ENCODE measurements at regions not wholly inside any gene's neighbourhood (a gene's known extent, or its start where the extent isn't known, plus 50 kb on each side); places are given as distances from the start of the nearest gene placed in this dataset.

DNA sequence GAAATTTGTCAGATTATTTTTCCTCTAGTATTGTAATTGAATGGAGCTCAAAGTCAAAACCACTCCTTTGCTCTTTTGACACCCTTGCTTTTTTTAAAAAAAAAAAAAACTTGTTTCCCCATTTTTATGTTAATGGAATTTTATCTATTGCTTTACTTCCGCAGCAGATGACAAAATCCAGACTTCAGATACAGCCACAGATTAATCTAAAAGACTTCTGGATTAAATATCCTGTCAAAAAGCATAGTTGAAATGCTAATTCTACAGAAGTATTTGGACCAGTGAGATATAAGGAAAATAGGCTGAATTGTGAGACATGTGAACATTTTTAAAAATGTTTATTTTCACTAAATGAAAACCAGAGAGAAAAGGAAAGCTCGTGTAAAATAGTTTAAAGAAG is 341.4 kb downstream of the BMP2 start:
- TF ChIP-seq EZH2 (optimal IDR thresholded peaks at IDR 0.05; ENCODE audit: low read depth, low read length) (no peak), EZH2phosphoT487 (IDR thresholded peaks at IDR 0.05; ENCODE audit: low read length) (no peak)
- TF ChIP-seq, protein P1, sequence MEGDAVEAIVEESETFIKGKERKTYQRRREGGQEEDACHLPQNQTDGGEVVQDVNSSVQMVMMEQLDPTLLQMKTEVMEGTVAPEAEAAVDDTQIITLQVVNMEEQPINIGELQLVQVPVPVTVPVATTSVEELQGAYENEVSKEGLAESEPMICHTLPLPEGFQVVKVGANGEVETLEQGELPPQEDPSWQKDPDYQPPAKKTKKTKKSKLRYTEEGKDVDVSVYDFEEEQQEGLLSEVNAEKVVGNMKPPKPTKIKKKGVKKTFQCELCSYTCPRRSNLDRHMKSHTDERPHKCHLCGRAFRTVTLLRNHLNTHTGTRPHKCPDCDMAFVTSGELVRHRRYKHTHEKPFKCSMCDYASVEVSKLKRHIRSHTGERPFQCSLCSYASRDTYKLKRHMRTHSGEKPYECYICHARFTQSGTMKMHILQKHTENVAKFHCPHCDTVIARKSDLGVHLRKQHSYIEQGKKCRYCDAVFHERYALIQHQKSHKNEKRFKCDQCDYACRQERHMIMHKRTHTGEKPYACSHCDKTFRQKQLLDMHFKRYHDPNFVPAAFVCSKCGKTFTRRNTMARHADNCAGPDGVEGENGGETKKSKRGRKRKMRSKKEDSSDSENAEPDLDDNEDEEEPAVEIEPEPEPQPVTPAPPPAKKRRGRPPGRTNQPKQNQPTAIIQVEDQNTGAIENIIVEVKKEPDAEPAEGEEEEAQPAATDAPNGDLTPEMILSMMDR (IDR thresholded peaks at IDR 0.05; ENCODE audit: low read length), result no peak

DNA sequence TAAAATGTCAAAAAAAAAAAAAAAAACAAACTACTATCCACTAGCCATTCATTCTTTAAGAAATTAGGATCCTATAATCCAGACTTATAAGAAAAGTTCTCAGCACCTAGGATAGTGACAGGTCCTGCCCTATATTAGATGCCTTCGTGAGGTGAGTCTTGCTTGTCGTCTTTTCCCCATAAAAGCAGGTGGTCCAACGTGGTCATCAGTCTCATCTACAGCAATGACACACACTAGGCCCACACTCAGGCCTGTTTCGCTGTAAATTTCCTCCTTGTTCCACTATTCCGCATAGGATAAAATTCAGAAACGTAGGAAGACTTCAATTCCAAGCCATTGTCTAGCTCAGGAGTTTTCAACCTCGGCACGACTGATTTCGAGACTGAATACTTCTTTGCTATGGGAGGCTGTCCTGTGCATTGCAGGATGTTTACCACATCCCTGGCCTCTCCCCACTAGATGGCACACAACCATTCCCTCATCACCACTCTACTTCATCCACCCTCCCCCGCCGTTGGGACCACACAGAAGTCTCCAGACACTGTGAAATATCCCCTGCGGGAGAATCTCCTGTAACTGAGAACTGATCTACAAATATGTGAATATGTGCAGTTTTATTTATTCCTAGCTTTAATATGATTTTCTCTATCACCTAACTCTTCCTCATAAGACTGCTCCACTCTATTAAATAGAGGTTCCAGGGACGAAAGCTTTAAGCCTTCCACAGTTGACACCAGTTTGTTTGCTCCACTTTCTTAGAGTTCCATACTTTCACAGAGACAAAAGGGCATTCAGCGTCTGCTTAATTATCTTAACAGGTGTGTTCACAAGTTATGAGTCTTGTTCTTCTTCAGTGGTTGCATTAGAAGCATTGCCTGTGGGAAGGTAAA is 346.3 kb downstream of the BMP2 start:
- no peak for TF ChIP-seq EZH2 (optimal IDR thresholded peaks at IDR 0.05; ENCODE audit: low read depth, low read length)
- TF ChIP-seq, protein P1 (IDR thresholded peaks at IDR 0.05; ENCODE audit: low read length), result peak; percentile 66
- no peak for TF ChIP-seq EZH2phosphoT487 (IDR thresholded peaks at IDR 0.05; ENCODE audit: low read length)
- H3K4me3 ChIP-seq (ENCODE audit: low read length), result no peak overlapping the region
- no peaks in the 10 kb centered on the region for H3K9me3 ChIP-seq (replicated peaks; ENCODE audit: insufficient read depth, low read length)
- H3K4me2 ChIP-seq (ENCODE audit: low read depth, low read length), result no peak overlapping the region
- no peaks in the 10 kb centered on the region for H3K4me1 ChIP-seq (ENCODE audit: low read length)
- no peaks in the 10 kb centered on the region for H3K36me3 ChIP-seq (replicated peaks; ENCODE audit: insufficient read depth, low read length)
- no peaks in the 10 kb centered on the region for H3K27me3 ChIP-seq (replicated peaks; ENCODE audit: insufficient read depth, low read length)
- no peaks in the 10 kb centered on the region for H3F3A ChIP-seq (ENCODE audit: insufficient read depth, low read length)
- H3K9ac ChIP-seq (ENCODE audit: low read length), result no peak overlapping the region
- no peaks in the 10 kb centered on the region for H3K79me2 ChIP-seq (ENCODE audit: low read length)
- no peaks in the 10 kb centered on the region for H3K9me2 ChIP-seq (replicated peaks; ENCODE audit: insufficient read depth, low read length)
- no peak overlapping the region for H2AFZ ChIP-seq (ENCODE audit: low read length)
- H3K27ac ChIP-seq (ENCODE audit: low read length), result no peak overlapping the region
- DNase-seq, result peak; percentile 48
- no peaks in the 10 kb centered on the region for H4K20me1 ChIP-seq (ENCODE audit: insufficient read depth, low read length)

More for the DNA sequence above, 341.4 kb downstream of the BMP2 start:
- H3K9me2 ChIP-seq (replicated peaks; ENCODE audit: insufficient read depth, low read length), result no peaks in the 10 kb centered on the region
- no peak overlapping the region for H3K27ac ChIP-seq (ENCODE audit: low read length)
- no peaks in the 10 kb centered on the region for H3K9me3 ChIP-seq (replicated peaks; ENCODE audit: insufficient read depth, low read length)
- H3F3A ChIP-seq (ENCODE audit: insufficient read depth, low read length), result no peaks in the 10 kb centered on the region
- no peaks in the 10 kb centered on the region for H3K4me1 ChIP-seq (ENCODE audit: low read length)
- no peaks in the 10 kb centered on the region for H3K79me2 ChIP-seq (ENCODE audit: low read length)
- H4K20me1 ChIP-seq (ENCODE audit: insufficient read depth, low read length), result no peaks in the 10 kb centered on the region
- no peak overlapping the region for H2AFZ ChIP-seq (ENCODE audit: low read length)
- no peak overlapping the region for H3K4me3 ChIP-seq (ENCODE audit: low read length)
- DNase-seq, result no peak
- no peak overlapping the region for H3K9ac ChIP-seq (ENCODE audit: low read length)
- H3K4me2 ChIP-seq (ENCODE audit: low read depth, low read length), result no peak overlapping the region
- H3K27me3 ChIP-seq (replicated peaks; ENCODE audit: insufficient read depth, low read length), result no peaks in the 10 kb centered on the region
- H3K36me3 ChIP-seq (replicated peaks; ENCODE audit: insufficient read depth, low read length), result no peaks in the 10 kb centered on the region

DNA sequence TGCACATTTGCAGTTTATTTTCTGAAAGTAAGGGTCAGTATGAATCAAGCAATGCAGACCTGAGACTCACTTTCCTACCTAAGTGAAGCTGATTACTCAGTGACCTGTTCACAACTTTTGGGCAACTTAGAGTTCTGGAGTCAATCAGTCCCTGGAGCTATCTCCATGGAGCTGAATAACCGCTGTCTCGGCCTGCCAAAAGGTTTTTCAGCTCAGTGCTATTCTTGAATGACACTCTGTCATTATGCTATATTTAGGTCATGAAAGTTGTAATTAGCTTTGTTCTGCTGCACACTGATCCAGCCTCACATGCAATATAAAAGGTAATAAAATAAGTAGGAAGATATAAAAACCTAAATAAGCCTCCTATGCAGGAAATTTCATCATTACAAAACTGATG is 356.0 kb downstream of the BMP2 start:
- Histone ChIP-seq H3F3A (ENCODE audit: insufficient read depth, low read length) (no peaks in the 10 kb centered on the region), H2AFZ (ENCODE audit: low read length) (no peak overlapping the region), H3K9me2 (replicated peaks; ENCODE audit: insufficient read depth, low read length) (no peaks in the 10 kb centered on the region), H3K27me3 (replicated peaks; ENCODE audit: insufficient read depth, low read length) (no peaks in the 10 kb centered on the region), H3K9me3 (replicated peaks; ENCODE audit: insufficient read depth, low read length) (no peaks in the 10 kb centered on the region), H3K4me2 (ENCODE audit: low read depth, low read length) (no peak overlapping the region), H3K4me3 (ENCODE audit: low read length) (no peak overlapping the region), H3K79me2 (ENCODE audit: low read length) (no peaks in the 10 kb centered on the region), H3K9ac (ENCODE audit: low read length) (no peak overlapping the region), H3K4me1 (ENCODE audit: low read length) (no peaks in the 10 kb centered on the region), H3K27ac (ENCODE audit: low read length) (no peak overlapping the region), H4K20me1 (ENCODE audit: insufficient read depth, low read length) (no peaks in the 10 kb centered on the region), H3K36me3 (replicated peaks; ENCODE audit: insufficient read depth, low read length) (no peaks in the 10 kb centered on the region)
- DNase-seq, result no peak
- TF ChIP-seq, protein P1 (IDR thresholded peaks at IDR 0.05; ENCODE audit: low read length), result no peak
- TF ChIP-seq EZH2phosphoT487 (IDR thresholded peaks at IDR 0.05; ENCODE audit: low read length) (no peak), EZH2 (optimal IDR thresholded peaks at IDR 0.05; ENCODE audit: low read depth, low read length) (no peak)
